ENCODE measurements at regions not wholly inside any gene's neighbourhood (a gene's known extent, or its start where the extent isn't known, plus 50 kb on each side); places are given as distances from the start of the nearest gene placed in this dataset.

DNA sequence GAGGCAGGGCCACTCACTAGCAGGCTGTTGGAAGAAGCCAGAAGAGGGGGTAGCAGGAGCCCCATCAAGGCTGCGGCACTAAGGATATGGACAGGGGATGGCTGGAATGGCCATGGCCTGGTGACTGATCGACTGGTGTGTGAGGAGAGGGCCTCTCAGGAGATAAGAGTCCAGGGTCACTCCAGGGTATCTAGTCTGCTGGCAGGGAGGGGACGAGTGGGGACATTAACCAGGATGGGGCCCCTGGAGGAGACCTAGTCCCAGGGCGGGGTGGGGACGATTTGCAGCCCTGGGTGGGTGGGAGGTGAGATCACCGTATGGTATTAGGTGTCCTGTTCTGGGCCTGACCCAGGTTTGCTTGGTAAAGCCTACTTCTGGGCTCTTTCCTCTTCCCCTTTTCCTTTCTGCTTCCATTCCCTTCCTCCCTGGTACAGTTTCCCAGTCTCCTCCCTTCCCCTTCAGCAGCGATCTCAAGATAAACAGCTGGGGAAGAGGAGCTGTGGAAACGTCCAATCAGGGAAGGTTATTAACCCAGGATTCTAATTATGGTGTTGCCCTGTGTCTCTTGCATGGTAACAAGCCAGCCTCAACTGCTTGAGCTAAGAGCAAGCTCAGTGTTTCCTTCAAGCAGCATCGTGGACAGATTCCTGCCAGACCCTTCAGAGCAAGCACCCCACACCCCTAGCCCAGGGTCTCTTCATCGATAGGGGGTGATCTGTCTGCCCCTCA, 233.2 kb downstream of the RPS24 start:
- DNase-seq (no peak), ATAC-seq (ENCODE audit: low read depth in 2 of 2) (no peak)
- Mint-ChIP-seq H3K9me3 (peaks cover 0 to 3% (median 0%) of the 10 kb centered on the region in 7 donors), H3K4me3 (no peak overlapping the region), H3K4me1 (no peaks in the 10 kb centered on the region), H3K36me3 (no peaks in the 10 kb centered on the region), H3K27me3 (peaks cover 0 to 22% (median 0%) of the 10 kb centered on the region in 3 donors), H3K27ac (no peak overlapping the region)

DNA sequence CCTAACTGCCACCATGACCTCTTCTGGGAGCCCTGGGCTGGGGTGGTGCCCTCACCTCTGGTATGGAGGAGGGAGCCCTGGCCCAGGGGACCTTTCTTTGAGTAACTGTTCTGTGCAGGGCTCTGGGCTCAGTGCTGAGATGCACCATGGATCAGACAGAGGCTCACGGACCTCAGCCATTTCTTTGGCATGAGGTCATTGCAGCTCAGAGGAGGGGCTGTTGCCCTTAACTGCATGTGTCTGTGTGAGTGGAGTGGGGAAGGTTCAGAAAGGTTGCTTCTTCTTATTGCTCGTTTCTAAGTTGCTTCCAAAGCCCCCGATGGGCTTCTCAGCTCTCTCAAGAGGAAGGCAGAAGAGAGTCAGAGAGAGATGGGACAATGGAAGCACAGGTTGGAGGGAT, 233.9 kb downstream of the RPS24 start:
- Mint-ChIP-seq H3K27ac (no peak overlapping the region), H3K36me3 (no peaks in the 10 kb centered on the region), H3K27me3 (peaks cover 0 to 22% (median 0%) of the 10 kb centered on the region in 3 donors), H3K4me1 (no peaks in the 10 kb centered on the region), H3K4me3 (no peak overlapping the region), H3K9me3 (peaks cover 0 to 3% (median 0%) of the 10 kb centered on the region in 7 donors)
- no peak for ATAC-seq (ENCODE audit: low read depth in 2 of 2)
- DNase-seq = no peak

DNA sequence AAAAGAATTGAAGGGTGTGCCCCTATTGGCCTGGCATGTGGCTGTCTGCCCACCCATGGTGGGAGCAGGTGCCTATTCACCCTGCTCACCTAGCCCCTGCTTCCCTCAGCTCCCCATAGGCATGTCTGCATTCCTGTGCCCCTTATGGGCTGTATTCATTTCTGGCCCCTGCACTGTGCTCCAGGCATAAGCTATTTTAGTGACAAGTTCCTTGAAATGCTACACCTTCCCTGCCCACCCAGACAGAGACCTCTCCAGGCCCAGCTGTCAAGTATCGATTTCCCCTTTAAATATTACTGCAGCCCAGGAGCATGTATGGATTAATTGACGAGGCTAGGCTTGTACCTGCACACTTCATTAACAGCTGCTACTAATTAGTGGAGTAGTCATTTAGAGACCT, 235.4 kb downstream of the RPS24 start:
- Mint-ChIP-seq H3K27me3 (peaks cover 0 to 22% (median 0%) of the 10 kb centered on the region in 3 donors), H3K27ac (no peak overlapping the region), H3K9me3 (peaks cover 0 to 4% (median 2%) of the 10 kb centered on the region in 7 donors), H3K4me1 (no peaks in the 10 kb centered on the region), H3K36me3 (no peaks in the 10 kb centered on the region), H3K4me3 (no peak overlapping the region)
- ATAC-seq (ENCODE audit: low read depth in 2 of 2) (no peak), DNase-seq (no peak)

DNA sequence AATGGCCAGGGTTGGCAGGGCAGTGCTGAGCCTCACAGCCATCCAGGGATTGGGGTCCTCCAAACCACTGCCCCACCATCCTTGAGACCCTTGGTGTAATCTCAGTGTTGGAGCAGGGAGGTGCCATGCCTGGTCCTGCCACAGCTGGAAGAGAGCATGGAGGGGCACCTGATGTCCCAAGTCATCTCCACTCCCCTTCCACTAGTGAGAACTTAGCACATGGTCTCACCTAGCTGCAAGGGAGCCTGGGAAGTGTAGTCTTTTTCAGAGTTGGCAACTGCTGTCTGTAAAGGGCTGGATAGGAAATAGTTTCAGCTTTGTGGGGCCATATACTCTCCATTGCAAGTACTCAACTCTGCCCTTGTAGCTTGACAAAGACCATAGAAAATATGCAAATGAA, 238.7 kb downstream of the RPS24 start:
- Mint-ChIP-seq H3K27ac (no peak overlapping the region), H3K27me3 (peaks cover 0 to 39% (median 4%) of the 10 kb centered on the region in 3 donors), H3K4me1 (peaks cover 0 to 10% (median 0%) of the 10 kb centered on the region in 3 donors), H3K4me3 (no peak overlapping the region), H3K36me3 (peaks cover 0 to 6% of the 10 kb centered on the region in 2 donors), H3K9me3 (peaks cover 0 to 4% (median 2%) of the 10 kb centered on the region in 7 donors)
- no peak for DNase-seq
- ATAC-seq (ENCODE audit: low read depth in 2 of 2) = no peak

DNA sequence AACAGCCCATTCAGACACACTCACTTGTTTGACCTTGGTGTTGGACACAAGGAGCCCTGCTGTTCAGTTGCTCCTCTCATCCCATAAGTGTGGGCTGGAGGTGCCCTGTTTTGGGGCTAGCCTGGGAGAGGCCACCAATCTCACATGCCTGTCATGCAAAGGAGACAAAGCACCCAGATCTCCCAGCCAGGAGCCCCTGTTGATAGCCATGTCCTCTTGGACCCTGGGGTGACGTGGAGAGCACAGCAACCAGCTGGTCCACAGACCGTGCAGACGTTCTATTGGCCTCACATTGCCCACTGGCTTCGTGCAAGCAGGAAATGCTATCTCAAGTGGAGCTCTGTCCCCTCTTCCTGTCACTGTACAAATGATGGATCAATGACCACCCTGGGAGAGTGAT, 240.8 kb downstream of the RPS24 start:
- H3K27me3 Mint-ChIP-seq = peaks cover 0 to 33% (median 4%) of the 10 kb centered on the region in 3 donors
- no peak overlapping the region for H3K4me3 Mint-ChIP-seq
- H3K27ac Mint-ChIP-seq = peak overlapping the region in 1 of 6 donors; percentile 26
- H3K9me3 Mint-ChIP-seq = peaks cover 0 to 4% (median 0%) of the 10 kb centered on the region in 7 donors
- ATAC-seq (ENCODE audit: low read depth in 2 of 2) (no peak), DNase-seq (no peak)
- H3K4me1 Mint-ChIP-seq = peaks cover 0 to 10% (median 0%) of the 10 kb centered on the region in 3 donors
- H3K36me3 Mint-ChIP-seq = peaks cover 0 to 6% of the 10 kb centered on the region in 2 donors

DNA sequence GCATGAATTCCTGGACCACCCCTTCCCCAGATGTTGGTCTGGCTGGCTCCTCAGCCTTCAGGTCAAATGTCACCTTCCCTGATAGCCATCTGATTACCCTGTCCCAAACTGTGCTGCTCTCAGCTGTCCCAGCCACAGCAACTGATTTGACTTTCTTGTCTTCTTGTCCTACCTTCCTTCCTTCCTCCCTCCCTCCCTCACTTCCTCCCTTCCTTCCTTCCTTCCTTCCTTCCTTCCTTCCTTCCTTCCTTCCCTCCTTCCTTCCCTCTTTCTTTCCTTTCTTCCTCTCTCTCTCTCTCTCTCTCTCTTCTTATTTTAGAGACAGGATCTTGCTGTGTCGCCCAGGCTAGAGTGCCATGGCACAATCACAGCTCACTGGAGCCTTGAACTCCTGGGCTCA, 242.5 kb downstream of the RPS24 start:
- no peak for ATAC-seq (ENCODE audit: low read depth in 2 of 2)
- H3K9me3 Mint-ChIP-seq = peaks cover 0 to 4% (median 0%) of the 10 kb centered on the region in 7 donors
- peaks cover 0 to 6% of the 10 kb centered on the region in 2 donors for H3K36me3 Mint-ChIP-seq
- no peak overlapping the region for H3K4me3 Mint-ChIP-seq
- H3K4me1 Mint-ChIP-seq = peaks cover 0 to 10% (median 2%) of the 10 kb centered on the region in 3 donors
- DNase-seq = no peak
- peak overlapping the region in 2 of 6 donors; percentile 5 to 59 for H3K27ac Mint-ChIP-seq
- peaks cover 0 to 40% (median 14%) of the 10 kb centered on the region in 3 donors for H3K27me3 Mint-ChIP-seq

DNA sequence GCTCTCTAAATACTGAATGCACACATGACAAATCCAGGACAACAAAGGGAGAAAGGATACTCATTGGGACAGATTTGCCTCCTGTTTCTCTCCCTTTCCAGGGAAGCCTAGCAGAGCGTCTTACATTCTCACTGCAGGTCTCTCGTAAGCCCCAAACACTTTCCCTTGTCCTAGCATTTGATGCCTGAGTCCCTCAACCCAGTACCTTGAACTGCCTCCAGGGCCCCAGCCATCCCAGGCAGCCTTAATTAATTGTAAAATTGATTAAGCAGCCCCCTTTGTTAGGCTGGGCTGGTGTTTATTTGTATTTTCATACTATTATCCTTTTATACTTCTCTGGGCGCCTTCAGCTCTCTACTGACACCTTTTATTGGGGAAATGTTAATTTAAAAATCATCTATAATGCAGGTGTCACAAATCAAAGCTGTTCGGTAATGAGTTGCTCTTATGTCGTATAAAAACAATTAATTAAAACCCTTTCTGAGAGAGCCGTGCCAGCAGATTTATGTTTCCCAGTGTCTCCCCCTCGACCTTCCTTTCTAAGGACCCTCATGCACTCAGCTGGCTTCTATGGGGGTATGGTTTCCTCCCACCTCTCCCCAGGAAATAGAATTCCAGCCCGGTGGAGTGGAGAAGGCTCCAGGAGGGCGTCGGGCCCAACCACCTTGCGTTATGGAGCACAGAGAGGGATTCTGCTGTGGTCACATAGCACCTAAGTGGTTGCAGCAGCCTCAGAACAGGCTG, 243.8 kb downstream of the RPS24 start:
- peaks cover 0 to 4% (median 0%) of the 10 kb centered on the region in 7 donors for H3K9me3 Mint-ChIP-seq
- H3K4me3 Mint-ChIP-seq = no peak overlapping the region

DNA sequence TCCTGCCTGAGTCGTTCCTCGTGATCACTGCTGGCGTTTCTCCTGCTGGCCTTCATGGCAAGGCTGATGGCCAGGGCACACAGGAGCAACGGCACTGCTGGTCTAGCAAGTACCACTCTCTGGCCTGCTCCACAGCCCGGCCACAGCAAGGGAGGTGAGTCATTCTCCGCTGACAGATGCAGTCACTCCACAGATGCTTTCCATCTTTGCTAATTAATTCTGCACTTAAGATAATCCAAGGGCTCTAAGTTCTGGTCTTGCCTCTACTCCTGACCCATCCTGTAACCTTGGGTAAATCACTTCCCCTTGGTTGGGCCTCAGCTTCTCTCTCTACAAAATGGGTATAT, 244.4 kb downstream of the RPS24 start:
- no peak overlapping the region for H3K27ac Mint-ChIP-seq
- DNase-seq (no peak), ATAC-seq (ENCODE audit: low read depth in 2 of 2) (no peak)
- peaks cover 2 to 10% (median 4%) of the 10 kb centered on the region in 3 donors for H3K4me1 Mint-ChIP-seq
- H3K4me3 Mint-ChIP-seq = no peak overlapping the region
- H3K36me3 Mint-ChIP-seq = peaks cover 0 to 6% of the 10 kb centered on the region in 2 donors
- H3K27me3 Mint-ChIP-seq = peaks cover 0 to 48% (median 26%) of the 10 kb centered on the region in 3 donors
- peaks cover 0 to 4% (median 0%) of the 10 kb centered on the region in 7 donors for H3K9me3 Mint-ChIP-seq

More for the DNA sequence above, 243.8 kb downstream of the RPS24 start:
- H3K27me3 Mint-ChIP-seq = peaks cover 0 to 48% (median 21%) of the 10 kb centered on the region in 3 donors
- H3K36me3 Mint-ChIP-seq = peaks cover 0 to 6% of the 10 kb centered on the region in 2 donors
- ATAC-seq (ENCODE audit: low read depth in 2 of 2) = no peak
- DNase-seq = no peak
- no peak overlapping the region for H3K27ac Mint-ChIP-seq
- peaks cover 2 to 10% (median 4%) of the 10 kb centered on the region in 3 donors for H3K4me1 Mint-ChIP-seq

DNA sequence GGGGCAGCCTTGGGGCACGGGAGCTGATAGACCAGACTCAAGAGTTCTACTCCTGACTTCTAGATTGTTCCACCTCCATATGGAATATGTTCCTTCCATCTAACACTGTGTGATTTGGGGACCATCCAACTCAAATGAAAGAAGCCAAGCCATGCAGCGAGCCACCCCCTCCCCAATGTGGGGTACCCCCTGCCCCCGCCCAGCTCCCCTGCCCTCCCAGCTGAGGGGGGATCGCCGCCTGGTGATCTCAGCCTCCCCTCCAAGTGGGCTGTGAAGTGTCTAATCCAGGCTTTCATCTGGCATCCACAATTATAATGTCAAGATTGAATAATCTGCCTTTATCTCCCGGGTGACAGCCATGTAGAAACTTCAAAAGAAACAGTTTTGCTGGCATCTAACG, 246.1 kb downstream of the RPS24 start:
- H3K9me3 Mint-ChIP-seq = peaks cover 0 to 4% (median 0%) of the 10 kb centered on the region in 7 donors
- DNase-seq = no peak
- H3K27me3 Mint-ChIP-seq = peaks cover 0 to 41% (median 28%) of the 10 kb centered on the region in 3 donors
- no peak overlapping the region for H3K27ac Mint-ChIP-seq
- peaks cover 0 to 6% of the 10 kb centered on the region in 2 donors for H3K36me3 Mint-ChIP-seq
- ATAC-seq (ENCODE audit: low read depth in 2 of 2) = no peak
- H3K4me1 Mint-ChIP-seq = peaks cover 2 to 10% (median 4%) of the 10 kb centered on the region in 3 donors
- no peak overlapping the region for H3K4me3 Mint-ChIP-seq

DNA sequence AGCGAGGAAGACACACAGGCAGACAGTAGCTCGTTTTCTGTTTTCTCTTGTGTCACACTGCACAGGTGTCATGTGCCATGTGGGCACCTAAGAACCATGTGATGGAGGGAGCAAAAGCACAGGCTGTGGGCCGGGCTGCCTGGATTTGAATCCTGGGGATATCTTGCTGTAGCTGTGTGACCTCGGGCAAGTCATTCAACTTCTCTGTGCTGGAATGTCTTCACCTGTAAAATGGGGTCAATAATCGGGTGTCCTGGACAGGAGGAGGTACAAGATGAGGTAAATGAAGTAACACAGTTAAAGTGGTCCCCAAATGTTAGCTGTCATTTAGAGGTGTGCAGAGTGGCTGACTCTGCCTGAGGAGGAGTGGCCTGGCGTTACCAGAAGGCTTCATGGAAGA, 246.9 kb downstream of the RPS24 start:
- Mint-ChIP-seq H3K27me3 (peaks cover 0 to 33% (median 24%) of the 10 kb centered on the region in 3 donors), H3K36me3 (peaks cover 0 to 6% of the 10 kb centered on the region in 2 donors), H3K27ac (peak overlapping the region in 1 of 6 donors; percentile 50), H3K9me3 (peaks cover 0 to 4% (median 0%) of the 10 kb centered on the region in 7 donors), H3K4me1 (peaks cover 2 to 10% (median 4%) of the 10 kb centered on the region in 3 donors), H3K4me3 (no peak overlapping the region)
- no peak for ATAC-seq (ENCODE audit: low read depth in 2 of 2)
- no peak for DNase-seq

DNA sequence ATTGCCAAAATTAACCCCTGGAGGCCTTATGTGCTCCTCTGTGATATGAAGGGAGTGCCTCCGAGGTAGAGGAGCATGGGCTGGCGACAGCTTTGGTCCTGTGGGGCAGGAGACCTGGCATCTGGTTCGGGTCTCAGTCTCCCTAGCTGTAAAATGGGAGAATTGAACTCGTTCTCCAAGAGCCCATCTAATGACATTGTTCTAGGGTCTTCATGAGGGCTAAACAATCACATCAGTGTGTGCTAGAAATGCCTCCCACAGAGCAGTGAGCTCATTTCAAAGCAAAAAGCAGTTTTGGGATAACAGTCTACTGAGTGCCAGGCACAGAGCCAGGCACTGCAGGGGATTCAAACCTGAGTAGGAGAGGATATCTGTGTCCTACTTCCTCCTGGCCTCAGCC, 248.0 kb downstream of the RPS24 start:
- Mint-ChIP-seq H3K36me3 (peaks cover 0 to 5% of the 10 kb centered on the region in 2 donors), H3K4me3 (no peak overlapping the region), H3K27ac (no peak overlapping the region), H3K9me3 (no peaks in the 10 kb centered on the region), H3K4me1 (peaks cover 2 to 6% (median 4%) of the 10 kb centered on the region in 3 donors), H3K27me3 (peaks cover 0 to 28% (median 24%) of the 10 kb centered on the region in 3 donors)
- ATAC-seq (ENCODE audit: low read depth in 2 of 2) (no peak), DNase-seq (no peak)

DNA sequence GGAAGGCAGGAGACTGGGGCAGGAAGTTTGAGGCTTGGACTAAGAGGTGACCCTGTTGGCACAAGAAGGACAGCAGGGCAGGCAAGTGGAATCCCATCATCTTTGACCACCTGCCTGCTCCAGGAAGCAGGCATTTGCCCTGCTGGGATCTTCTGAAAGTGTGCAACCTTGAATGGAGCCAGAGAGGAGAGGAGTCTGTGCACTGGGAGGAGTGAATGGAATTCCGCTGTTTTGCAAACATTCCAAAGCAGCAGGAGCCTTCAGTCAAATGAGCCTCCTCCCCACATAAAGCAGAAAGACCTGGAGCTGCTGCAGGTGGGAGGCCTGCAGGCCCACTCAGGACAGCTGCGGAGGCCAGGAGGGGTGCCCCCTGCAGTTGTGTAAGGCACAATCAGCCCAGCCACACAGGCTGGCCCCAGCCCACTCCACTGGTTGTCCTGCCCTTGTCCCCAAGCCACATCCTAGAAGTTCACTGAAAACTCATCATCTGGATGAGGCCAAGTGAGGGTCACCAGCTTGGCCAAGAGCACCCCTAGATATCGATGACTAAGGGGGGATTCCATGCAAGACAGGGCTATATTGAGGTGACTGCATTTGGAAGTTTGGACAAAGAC, 249.5 kb downstream of the RPS24 start:
- Mint-ChIP-seq H3K27me3 (peaks cover 0 to 24% (median 19%) of the 10 kb centered on the region in 3 donors), H3K36me3 (no peaks in the 10 kb centered on the region), H3K27ac (no peak overlapping the region), H3K9me3 (no peaks in the 10 kb centered on the region), H3K4me1 (peaks cover 0 to 4% (median 2%) of the 10 kb centered on the region in 3 donors), H3K4me3 (no peak overlapping the region)
- DNase-seq (no peak), ATAC-seq (ENCODE audit: low read depth in 2 of 2) (no peak)

DNA sequence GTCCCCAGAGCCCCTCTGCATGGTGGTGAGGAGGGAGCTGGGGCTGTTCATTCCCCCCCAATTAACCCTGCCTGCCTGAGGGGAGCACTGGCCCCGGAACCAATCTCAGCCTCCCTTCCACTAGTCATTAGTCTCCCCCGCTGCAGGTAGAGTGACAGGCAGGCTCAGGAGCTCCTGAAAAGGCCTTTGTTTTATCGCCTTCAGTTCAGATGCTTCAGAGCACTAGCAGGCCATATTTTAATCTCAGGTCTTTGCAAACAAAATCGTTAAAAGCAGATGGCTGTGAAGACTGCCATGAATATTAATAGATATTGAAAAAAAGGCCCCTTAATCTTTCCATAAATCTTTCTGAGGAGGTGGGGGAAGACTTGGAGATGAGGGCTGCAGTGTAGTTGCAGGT, 250.7 kb downstream of the RPS24 start:
- peak overlapping the region in 1 of 6 donors; percentile 70 for H3K27ac Mint-ChIP-seq
- H3K4me3 Mint-ChIP-seq = no peak overlapping the region
- ATAC-seq (ENCODE audit: low read depth in 2 of 2) (no peak), DNase-seq (no peak)
- no peaks in the 10 kb centered on the region for H3K36me3 Mint-ChIP-seq
- H3K27me3 Mint-ChIP-seq = peaks cover 0 to 24% (median 19%) of the 10 kb centered on the region in 3 donors
- no peaks in the 10 kb centered on the region for H3K9me3 Mint-ChIP-seq
- peaks cover 0 to 4% (median 2%) of the 10 kb centered on the region in 3 donors for H3K4me1 Mint-ChIP-seq

Data from naive B cell (primary cell).